ENCODE measurements at regions not wholly inside any gene's neighbourhood (a gene's known extent, or its start where the extent isn't known, plus 50 kb on each side); places are given as distances from the start of the nearest gene placed in this dataset.
A peak's percentile ranks its signal among the peaks of the same experiment; 100 is the strongest.
"Not testable (repeated sequence)": the region's sequence is repeated elsewhere in the genome, so short reads cannot be mapped to it uniquely, and the experiment has no call there.

DNA sequence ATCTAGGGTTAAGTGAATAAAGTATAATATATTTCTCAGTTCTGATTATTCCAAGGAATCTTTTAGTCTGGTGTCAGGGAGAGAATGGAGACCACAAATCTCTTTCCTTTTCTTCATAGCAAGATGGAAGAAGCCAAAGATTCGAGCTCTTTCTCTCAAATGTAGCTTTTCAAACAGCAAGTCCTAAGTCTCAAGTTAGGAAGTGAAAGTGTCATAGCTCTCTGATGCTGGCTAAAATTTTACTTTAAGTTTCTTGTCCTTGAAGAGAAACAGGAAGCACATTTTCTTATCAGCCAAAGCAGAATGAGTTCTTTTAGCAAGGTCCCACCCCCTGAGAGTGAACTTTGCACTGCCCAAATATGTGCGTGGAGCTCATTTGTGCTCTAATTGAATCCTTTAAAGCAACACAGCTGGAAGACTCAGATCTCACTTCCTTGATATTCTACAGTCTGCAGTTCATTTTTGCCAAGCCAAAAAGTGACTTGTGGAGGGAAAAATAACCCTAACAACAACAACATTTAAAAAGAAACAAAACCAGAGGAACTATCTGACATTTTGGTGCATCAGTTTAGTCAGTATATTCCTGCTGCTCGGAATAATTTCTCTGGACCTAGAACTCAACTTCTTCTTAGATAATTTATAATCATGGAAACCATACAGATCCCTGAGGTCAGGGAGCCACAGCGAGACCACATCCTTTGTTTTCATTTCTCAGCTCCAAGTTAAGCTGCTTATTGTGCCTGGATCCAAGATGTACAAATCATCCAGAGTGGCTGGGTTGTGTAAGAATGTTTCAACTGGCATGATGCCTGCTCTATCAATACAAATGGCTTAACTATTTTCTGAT, 238.7 kb upstream of the P2RY1 start:
- Histone ChIP-seq H2BK15ac (ENCODE audit: low read depth, low read length) (no peak overlapping the region), H3K4me2 (ENCODE audit: insufficient read depth, insufficient read length, low read length) (no peak overlapping the region), H3K27me3 (ENCODE audit: insufficient read depth, low read length) (no peaks in the 10 kb centered on the region), H3K23ac (ENCODE audit: insufficient read length, low read depth, low read length) (no peak overlapping the region), H2BK12ac (ENCODE audit: insufficient read length, low read depth, low read length) (no peak overlapping the region), H2BK20ac (ENCODE audit: low read depth, low read length, poor library complexity, severe bottlenecking) (no peak overlapping the region), H4K91ac (ENCODE audit: insufficient read length, low read depth, low read length) (no peak overlapping the region), H3K79me2 (ENCODE audit: insufficient read depth, low read length) (no peaks in the 10 kb centered on the region), H4K20me1 (ENCODE audit: control insufficient read depth, insufficient read depth, insufficient read length) (no peaks in the 10 kb centered on the region), H3K27ac (ENCODE audit: insufficient read length, low read depth, low read length) (no peak overlapping the region), H2BK120ac (ENCODE audit: low read depth, low read length, poor library complexity, severe bottlenecking) (no peak overlapping the region), H3K4ac (ENCODE audit: low read depth, low read length) (no peak overlapping the region), H3K9ac (ENCODE audit: extremely low read depth, insufficient read length, low read length) (no peak overlapping the region), H3K18ac (ENCODE audit: insufficient read length, low read depth, low read length) (no peak overlapping the region), H4K8ac (replicated peaks; ENCODE audit: insufficient read length, low read depth, low read length) (no peak overlapping the region), H3T11ph (ENCODE audit: low read length) (no peak overlapping the region), H2BK5ac (ENCODE audit: insufficient read length, low read length) (no peak overlapping the region), H2AFZ (ENCODE audit: low read length) (no peak overlapping the region), H2AK5ac (ENCODE audit: insufficient read length, low read length) (no peak overlapping the region), H3K79me1 (ENCODE audit: insufficient read depth, low read depth, low read length, poor library complexity, severe bottlenecking) (no peaks in the 10 kb centered on the region), H3K56ac (ENCODE audit: insufficient read length, low read depth, low read length) (no peak overlapping the region), H3K23me2 (ENCODE audit: insufficient read length, low read depth, low read length, poor library complexity, severe bottlenecking) (no peaks in the 10 kb centered on the region), H3K4me1 (ENCODE audit: insufficient read depth, low read length) (peaks cover 2% of the 10 kb centered on the region; the same call in 1 of the 2 replicates), H3K14ac (ENCODE audit: insufficient read depth, low read length) (no peak overlapping the region), H3K9me3 (ENCODE audit: control insufficient read depth, low read depth, low read length) (no peaks in the 10 kb centered on the region), H4K5ac (ENCODE audit: insufficient read length, low read depth, low read length) (no peak overlapping the region)
- peak overlapping the region in 2 of 3 experiments; percentile 41 to 70; a peak in 2 of 7 replicates for H3K27ac Mint-ChIP-seq
- no peak overlapping the region for H3K4me3 Mint-ChIP-seq
- H3K27me3 Mint-ChIP-seq (ENCODE audit: low read depth): no peaks in the 10 kb centered on the region
- WGBS (ENCODE audit: extremely low coverage, insufficient read length, low lambda C conversion rate): no CpG with 5 or more reads among the region's 4 CpGs
- peaks cover 0 to 23% (median 19%) of the 10 kb centered on the region in 3 experiments for H3K36me3 Mint-ChIP-seq (ENCODE audit: insufficient read depth in 1 of 3, low read depth in 3 of 3)
- no peak for DNase-seq
- H3K4me1 Mint-ChIP-seq: peaks cover 18% of the 10 kb centered on the region in 2 experiments
- no peak for TF ChIP-seq CTCF (conservative IDR thresholded peaks at IDR 0.05)
- H3K9me3 Mint-ChIP-seq: peaks cover 10 to 18% of the 10 kb centered on the region in 2 experiments

- H3K27me3 Mint-ChIP-seq (ENCODE audit: low read depth); H3K79me1 ChIP-seq (ENCODE audit: insufficient read depth, low read depth, low read length, poor library complexity, severe bottlenecking); H3K79me2 ChIP-seq (ENCODE audit: insufficient read depth, low read length); H2BK12ac ChIP-seq (ENCODE audit: insufficient read length, low read depth, low read length); H4K91ac ChIP-seq (ENCODE audit: insufficient read length, low read depth, low read length); H3K27ac ChIP-seq (ENCODE audit: insufficient read length, low read depth, low read length); H2AK5ac ChIP-seq (ENCODE audit: insufficient read length, low read length); H2BK120ac ChIP-seq (ENCODE audit: low read depth, low read length, poor library complexity, severe bottlenecking); H3K27me3 ChIP-seq (ENCODE audit: insufficient read depth, low read length); DNase-seq; H3K23me2 ChIP-seq (ENCODE audit: insufficient read length, low read depth, low read length, poor library complexity, severe bottlenecking); H3K4ac ChIP-seq (ENCODE audit: low read depth, low read length); H2BK20ac ChIP-seq (ENCODE audit: low read depth, low read length, poor library complexity, severe bottlenecking); H2AFZ ChIP-seq (ENCODE audit: low read length); H4K20me1 ChIP-seq (ENCODE audit: control insufficient read depth, insufficient read depth, insufficient read length); H3T11ph ChIP-seq (ENCODE audit: low read length); H4K8ac ChIP-seq (replicated peaks; ENCODE audit: insufficient read length, low read depth, low read length); H3K9me3 ChIP-seq (ENCODE audit: control insufficient read depth, low read depth, low read length); H3K56ac ChIP-seq (ENCODE audit: insufficient read length, low read depth, low read length); H2BK5ac ChIP-seq (ENCODE audit: insufficient read length, low read length); H3K9ac ChIP-seq (ENCODE audit: extremely low read depth, insufficient read length, low read length); H3K14ac ChIP-seq (ENCODE audit: insufficient read depth, low read length); H2BK15ac ChIP-seq (ENCODE audit: low read depth, low read length); H3K4me1 ChIP-seq (ENCODE audit: insufficient read depth, low read length); H4K5ac ChIP-seq (ENCODE audit: insufficient read length, low read depth, low read length); H3K23ac ChIP-seq (ENCODE audit: insufficient read length, low read depth, low read length); H3K18ac ChIP-seq (ENCODE audit: insufficient read length, low read depth, low read length); H3K4me2 ChIP-seq (ENCODE audit: insufficient read depth, insufficient read length, low read length): not testable (repeated sequence)
- no CpG with 5 or more reads among the region's 1 CpG for WGBS (ENCODE audit: extremely low coverage, insufficient read length, low lambda C conversion rate)
- 0 out of 5 replicates have a peak overlapping the region, but pooled peaks of 1 of the 2 experiments have one; percentile 2 for H3K4me3 Mint-ChIP-seq
- H3K36me3 Mint-ChIP-seq (ENCODE audit: insufficient read depth in 1 of 3, low read depth in 3 of 3): peaks cover 0 to 23% (median 19%) of the 10 kb centered on the region in 3 experiments
- peaks cover 18% of the 10 kb centered on the region in 2 experiments for H3K4me1 Mint-ChIP-seq
- H3K27ac Mint-ChIP-seq: peak overlapping the region; percentile 6 to 87 (median 62); a peak in 6 of 7 replicates
- peaks cover 10 to 18% of the 10 kb centered on the region in 2 experiments for H3K9me3 Mint-ChIP-seq
These were observed 238.1 kb upstream of the P2RY1 start for GRCh38 chr3:152596832-152597231.

All from H9 (cell line).